Kidney capillary endothelial cell (primary cell): ENCODE measurements at regions not wholly inside any gene's neighbourhood (a gene's known extent, or its start where the extent isn't known, plus 50 kb on each side); places are given as distances from the start of the nearest gene placed in this dataset.

Experiments used
- DNase-seq: peaks from one replicate; pipeline ENCODE4 v3.0.0-alpha.2; 2018; ENCODE audit warnings: low spot score

GRCh38 chr16:73448970-73449369 lies 401.0 kb upstream of the ZFHX3 start:
- DNase-seq: no peak

DNA sequence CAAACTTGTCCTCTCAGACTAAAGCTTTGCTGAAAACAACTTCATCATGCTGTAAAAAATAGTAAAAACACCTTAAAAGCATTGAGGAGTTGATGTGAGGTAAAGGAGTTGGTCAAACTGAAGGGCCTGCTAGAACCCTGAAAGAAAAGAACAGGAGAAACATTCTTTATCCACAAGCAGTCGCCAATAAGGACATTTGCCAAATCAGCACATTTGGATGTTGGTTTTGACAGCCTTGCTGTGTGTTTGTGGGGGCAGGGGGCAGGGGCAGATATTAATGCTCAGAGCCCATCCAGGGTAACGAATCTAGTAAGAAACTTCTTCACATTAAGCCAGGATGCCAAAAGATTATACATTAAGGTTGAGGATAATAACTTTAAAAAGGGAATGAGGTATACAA lies 399.9 kb upstream of the ZFHX3 start:
- no peak for DNase-seq

- no peak for DNase-seq
These were observed 386.7 kb upstream of the ZFHX3 start for GRCh38 chr16:73434621-73435020.

DNA sequence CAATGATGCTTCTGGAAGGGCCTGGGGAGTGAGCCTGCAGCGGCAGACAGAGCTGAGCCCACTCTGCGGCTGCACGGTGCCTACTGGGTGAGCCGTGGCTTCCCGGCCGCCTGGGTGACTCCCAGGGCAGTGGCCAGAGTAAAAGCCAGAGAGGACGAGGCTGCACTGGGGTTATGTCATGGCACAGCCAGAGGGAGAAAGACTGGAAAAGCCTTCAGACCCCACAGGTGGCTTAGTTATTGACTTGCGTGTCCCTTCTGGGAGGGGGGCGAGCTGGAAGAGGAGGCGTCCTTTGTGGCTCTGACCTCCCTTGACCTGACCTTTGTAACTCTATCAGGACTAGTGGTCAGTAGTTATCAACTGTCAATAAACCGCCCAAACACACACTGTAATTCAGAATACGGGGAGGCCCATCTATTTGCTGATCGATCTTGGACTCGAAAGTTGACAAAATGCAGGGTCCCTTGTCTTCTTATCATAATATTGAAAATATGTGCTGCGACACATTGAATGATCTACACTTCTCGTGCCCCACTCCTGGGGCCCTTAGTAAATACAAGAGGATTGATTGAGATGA lies 385.9 kb upstream of the ZFHX3 start:
- DNase-seq: no peak

DNA sequence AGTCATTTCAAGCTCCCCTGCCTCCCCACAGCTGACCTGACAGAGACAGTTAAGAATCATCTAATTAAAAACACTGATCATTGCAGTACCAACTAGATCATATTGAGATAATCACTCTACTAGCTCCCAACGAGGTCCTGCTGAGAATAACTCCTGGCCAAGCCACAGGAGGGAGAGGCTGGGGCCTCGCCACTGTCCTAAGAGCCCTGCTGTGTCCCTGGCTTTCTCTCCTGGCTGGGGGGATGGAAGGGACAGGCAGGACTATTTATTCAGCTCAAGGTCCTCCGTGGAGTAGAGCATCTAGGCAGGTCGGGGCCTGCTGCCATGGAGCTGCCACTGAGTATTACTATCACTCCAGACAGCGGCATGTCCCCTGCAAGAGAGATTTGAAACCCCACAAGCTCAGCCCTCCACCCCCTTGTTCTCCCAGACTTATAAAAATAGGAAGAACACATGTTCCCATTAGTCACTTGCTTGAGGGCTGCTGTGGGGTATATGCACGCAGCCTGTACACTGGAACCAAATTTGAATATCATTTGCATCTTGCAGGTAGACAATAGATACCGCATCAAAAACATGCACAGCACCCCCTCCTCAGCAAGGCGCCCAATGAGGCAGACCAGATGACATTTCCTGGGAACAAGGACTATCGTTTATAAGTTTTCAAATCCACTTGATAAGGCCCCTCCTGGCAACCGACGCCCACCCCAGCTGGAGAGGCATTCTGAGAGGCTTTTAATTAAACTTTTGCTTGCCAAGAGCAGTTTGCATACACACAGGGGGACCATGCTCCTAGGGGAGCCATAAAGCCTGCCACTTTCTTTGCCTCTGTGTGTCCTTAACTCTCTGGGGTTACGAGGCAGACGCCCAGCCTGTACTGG lies 385.2 kb upstream of the ZFHX3 start:
- DNase-seq: no peak

GRCh38 chr16:73430138-73430537 lies 382.2 kb upstream of the ZFHX3 start:
- DNase-seq: no peak

DNA sequence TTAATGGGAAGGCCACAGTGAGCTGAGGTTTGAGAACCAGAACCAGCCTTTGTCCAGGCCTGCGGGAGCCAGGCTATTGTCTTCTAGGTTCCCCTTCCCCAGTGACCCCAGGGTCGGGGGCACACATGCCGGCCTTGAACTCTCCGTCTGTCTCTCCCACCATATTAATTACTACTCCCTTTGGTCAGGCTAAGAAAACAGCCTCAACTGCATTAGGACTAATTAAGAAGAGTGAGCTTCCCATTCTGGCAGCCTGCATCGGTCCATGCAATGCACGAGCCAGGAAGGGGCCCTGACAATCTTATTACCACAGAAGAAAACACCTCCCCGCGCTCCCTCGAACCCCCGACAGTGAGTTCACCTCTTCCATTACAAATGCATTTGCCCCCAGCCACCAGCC lies 380.2 kb upstream of the ZFHX3 start:
- no peak for DNase-seq

DNA sequence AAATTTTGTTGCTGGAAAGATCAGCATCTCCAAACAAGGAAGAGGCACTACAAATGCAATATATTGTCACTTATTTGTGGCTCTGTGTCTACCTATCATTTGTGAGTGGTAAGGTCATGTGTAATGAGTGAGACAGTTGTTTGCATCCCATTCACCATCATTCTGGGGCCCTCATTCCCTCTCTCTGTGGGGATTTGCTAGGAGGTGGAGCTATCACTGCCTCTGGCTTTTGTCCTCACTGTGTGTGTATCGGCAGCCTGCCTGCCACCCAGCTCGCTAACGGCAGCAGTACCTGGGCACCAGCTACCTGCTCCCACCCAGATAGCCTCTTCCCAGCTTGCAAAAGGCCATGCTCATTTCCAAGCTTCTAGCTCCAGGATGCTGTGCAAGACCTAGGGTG lies 379.2 kb upstream of the ZFHX3 start:
- no peak for DNase-seq

DNA sequence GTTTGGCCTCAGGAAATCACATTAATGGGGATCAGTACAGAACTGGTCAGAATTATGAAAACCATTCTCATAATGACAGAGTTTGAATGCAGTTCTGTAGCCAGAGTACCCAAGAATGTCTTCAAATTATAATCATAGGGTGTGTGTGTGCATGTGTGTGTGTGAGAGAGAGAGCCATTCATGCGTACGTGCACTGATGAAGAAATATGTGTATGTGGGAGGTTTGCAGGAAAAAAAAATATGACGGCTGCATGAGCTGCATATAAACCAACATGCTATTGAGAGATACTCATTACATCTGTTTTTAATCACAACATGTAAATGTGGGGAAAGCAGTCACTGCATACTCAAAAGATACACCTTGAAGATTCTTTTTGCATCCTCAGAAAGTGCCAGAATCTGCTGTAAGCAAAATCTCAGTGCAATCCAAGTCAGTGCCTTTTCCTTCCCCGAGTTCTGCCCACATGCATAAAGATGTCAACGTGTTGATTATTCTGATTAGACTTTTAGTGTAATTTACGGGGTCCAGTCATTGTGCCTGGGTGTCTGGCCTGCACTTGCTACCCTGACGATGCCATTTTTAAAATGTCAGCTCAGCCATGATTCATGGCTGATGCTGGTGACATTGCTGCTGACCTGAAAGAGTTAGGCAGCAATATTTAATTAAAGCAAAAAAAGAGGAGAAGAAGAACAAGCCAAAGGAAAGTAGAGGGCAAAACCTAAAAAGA lies 378.7 kb upstream of the ZFHX3 start:
- DNase-seq: no peak

- no peak for DNase-seq
These were observed 372.7 kb upstream of the ZFHX3 start for GRCh38 chr16:73420676-73421075.

DNA sequence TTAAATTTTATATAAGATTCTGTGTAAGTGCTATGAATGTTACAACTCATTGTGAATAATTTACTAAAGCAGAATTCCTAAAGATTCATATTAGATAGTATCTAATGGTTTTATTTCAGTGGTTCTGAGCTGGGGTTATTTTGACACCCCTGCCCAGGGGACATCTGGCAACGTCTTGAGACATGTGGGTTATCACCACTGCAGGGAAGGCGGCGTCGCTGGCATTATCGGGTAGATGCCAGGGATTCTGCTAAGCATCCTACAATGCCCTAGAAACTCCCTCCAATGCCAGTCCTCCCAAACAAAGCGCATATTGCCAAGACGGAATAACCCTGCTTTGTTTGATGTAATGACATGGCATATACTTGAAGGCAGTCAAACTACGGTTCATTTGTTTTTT lies 372.3 kb upstream of the ZFHX3 start:
- DNase-seq: no peak

DNA sequence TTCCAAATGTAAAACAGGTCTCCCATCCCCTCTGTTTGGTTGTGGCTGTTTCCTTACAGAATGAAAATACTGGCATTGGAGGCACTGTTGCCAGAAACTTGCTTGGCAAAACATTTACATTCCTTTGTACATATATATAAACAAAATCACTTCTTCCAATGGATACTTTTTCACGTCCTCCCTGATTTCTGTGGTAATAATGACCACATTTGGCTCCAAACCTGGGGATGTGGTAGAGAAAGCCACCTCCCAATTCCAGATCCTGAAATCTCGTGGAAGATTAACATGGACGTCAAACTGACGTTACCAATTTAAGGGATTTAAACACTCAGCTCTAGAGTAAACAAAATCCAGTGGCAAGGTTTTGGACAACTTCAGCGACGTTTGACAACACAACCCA lies 370.8 kb upstream of the ZFHX3 start:
- DNase-seq: no peak

- no peak for DNase-seq
These were observed 370.1 kb upstream of the ZFHX3 start for GRCh38 chr16:73418051-73418450.

GRCh38 chr16:73415286-73415685 lies 367.4 kb upstream of the ZFHX3 start:
- no peak for DNase-seq

- no peak for DNase-seq
These were observed 366.7 kb upstream of the ZFHX3 start for GRCh38 chr16:73414638-73415037.

- no peak for DNase-seq
These were observed 365.9 kb upstream of the ZFHX3 start for GRCh38 chr16:73413830-73414190.

DNA sequence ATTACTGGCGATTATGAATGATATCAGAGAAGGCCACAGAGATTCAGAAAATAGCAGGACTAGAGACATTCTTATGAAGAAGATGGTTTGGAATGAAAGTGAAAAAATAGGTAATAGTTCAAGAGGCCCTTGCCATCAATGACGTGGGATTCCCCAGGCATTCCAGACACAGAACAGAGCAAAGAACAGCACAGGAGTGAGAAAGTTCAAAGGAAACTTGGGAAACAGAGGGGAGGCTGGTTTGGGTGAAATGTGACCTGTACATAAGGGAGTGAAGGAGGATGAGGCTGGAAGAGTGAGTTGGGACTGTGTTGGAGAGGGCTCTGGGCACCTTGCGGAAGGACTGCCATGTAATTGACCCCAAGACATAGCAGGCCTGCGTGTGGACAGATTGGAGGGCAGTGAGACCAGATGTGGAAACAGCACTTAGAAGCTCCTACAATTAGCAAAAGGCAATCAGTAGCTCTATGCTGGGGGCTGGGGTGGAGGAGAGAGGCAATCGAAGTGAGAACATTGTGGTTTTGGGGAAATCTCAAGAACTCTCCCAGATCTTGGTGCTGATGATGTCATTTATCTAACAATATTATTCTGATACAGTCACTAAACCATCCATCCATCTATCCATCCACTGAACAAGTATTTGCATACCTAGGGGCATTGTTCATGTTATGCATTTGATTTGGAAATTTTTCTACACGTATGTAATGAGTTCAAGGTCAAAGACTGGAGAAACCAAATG lies 365.3 kb upstream of the ZFHX3 start:
- no peak for DNase-seq

GRCh38 chr16:73412416-73412815 lies 364.5 kb upstream of the ZFHX3 start:
- no peak for DNase-seq

DNA sequence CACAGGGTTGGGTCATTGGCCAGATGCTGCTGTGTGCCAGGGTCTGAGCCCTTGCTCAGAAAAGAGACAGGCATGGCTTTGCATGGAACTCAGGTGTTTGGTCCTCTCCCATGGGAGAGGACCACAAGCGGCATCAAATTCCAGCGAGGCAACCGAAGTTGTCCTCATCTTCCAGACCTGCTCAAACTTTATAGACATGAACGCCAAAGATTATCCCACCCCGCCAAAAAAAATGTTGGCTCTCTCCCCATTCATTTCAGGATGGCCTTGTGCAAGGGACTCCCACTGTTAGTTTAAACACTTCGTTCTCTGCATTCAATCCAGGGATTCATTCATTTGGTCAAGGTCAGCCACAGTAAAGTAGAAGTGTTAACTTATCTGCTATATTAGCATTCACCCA lies 360.8 kb upstream of the ZFHX3 start:
- DNase-seq: no peak

DNA sequence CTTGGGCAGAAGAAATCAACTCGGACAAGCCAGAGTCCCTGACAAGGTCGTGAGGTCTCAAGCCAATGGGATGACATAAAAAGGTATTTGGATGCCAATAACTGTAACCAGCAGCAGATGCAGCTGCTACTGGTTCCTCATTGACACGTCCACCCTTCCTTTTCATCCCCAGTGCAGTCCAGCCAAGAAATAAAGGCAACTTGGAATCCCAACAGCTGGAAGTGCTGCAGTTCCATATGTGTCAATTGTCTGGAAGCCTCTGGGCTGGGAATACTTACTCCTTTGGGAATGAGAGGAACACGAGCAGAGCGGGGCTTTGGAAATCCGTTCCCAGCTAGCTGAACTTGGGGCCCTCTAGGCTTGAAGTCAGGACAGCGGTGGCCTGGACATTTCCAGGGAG lies 360.4 kb upstream of the ZFHX3 start:
- no peak for DNase-seq

- no peak for DNase-seq
These were observed 357.9 kb upstream of the ZFHX3 start for GRCh38 chr16:73405851-73406250.

DNA sequence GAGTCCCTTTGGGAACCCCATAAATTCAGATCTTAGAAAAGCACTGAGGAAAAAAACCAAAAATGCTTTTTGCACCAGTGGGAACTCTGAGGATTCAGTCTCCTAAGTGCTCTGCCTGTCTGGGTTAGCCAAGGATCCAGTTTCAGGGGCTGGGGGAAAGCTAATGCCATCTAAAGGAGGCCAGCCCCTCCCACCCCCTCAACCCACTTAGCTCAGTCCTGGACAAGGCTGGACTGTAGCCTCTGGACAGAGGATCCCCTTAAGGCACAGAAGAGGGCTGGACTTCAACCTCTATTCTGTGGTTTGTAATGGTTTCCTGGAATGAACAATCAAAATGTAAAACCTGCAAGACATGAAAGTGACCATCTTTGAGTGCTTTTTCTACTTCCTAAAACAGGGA lies 356.1 kb upstream of the ZFHX3 start:
- DNase-seq: no peak

DNA sequence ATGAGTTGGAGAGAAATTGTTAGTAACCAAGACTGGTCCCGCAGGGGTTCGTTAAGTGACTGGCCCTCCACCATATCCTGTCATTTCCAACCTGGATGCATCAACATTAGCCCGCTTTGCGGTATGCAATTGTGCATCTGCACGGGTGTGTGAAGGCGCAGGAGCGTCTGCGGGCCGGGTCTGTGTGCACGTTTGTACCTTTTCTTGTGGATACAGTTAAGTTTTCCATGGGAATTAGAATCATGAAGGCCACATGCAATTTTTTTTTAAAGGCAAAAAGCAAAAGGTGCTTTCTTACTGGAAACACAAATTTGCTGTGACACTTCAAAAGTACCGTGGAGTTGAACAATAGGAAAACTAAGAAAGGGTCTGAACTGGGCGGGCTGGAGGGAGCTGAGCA lies 355.4 kb upstream of the ZFHX3 start:
- DNase-seq: no peak
